Gastroesophageal sphincter (tissue), 4 donors: ENCODE measurements at regions not wholly inside any gene's neighbourhood (a gene's known extent, or its start where the extent isn't known, plus 50 kb on each side); places are given as distances from the start of the nearest gene placed in this dataset.

Experiments used
- ATAC-seq: fragments of 150-250 bp; one replicate; pipeline ENCODE4 v1.9.1; 2016; ENCODE audit warnings: mild to moderate bottlenecking, moderate library complexity
- H3K27ac ChIP-seq, 4 donors: fragments of 200-600 bp; sonication (generic) in 3 of 4; 1 replicate in 3 of 4; 2 replicates in 1 of 4; pipeline ENCODE4 v1.5.1; 2016 to 2019
- H3K27me3 ChIP-seq: fragments of 200-600 bp; sonication (generic); one replicate; pipeline ENCODE4 v1.5.1; 2019
- H3K36me3 ChIP-seq, 2 donors: fragments of 200-600 bp; sonication (generic); one replicate each; pipeline ENCODE4 v1.5.1; 2019; ENCODE audit warnings: control low read depth in 1 of 2
- H3K4me1 ChIP-seq, 3 donors: fragments of 200-600 bp; sonication (generic); 1 replicate in 2 of 3; 2 replicates in 1 of 3; pipeline ENCODE4 v1.5.1; 2016 to 2019; ENCODE audit warnings: control low read depth in 2 of 3
- H3K4me3 ChIP-seq, 2 donors: fragments of 200-600 bp; sonication (generic); one replicate each; pipeline ENCODE4 v1.5.1; 2019; ENCODE audit warnings: mild to moderate bottlenecking in 1 of 2, moderate library complexity in 1 of 2
- H3K9me3 ChIP-seq, 3 donors: fragments of 200-600 bp; sonication (generic); one replicate each; pipeline ENCODE4 v1.5.1; 2017 to 2019; ENCODE audit warnings: control low read depth in 2 of 3
- EP300 ChIP-seq: sonication (generic); formaldehyde crosslinking; IDR thresholded peaks from one replicate; pipeline ENCODE4 v1.6.1; 2017; ENCODE audit warnings: antibody characterized with exemption, mild to moderate bottlenecking
- POLR2A ChIP-seq, 2 donors: fragments of 450-650 bp; IDR thresholded peaks; one replicate each; pipeline ENCODE4 v1.6.1; 2017; ENCODE audit warnings: antibody characterized with exemption in 2 of 2, mild to moderate bottlenecking in 2 of 2, moderate library complexity in 1 of 2
- POLR2AphosphoS5 ChIP-seq: sonication (generic); formaldehyde crosslinking; IDR thresholded peaks from one replicate; pipeline ENCODE4 v1.6.1; 2017; ENCODE audit warnings: antibody characterized with exemption
- WGBS, 2 donors: methylation state at CpG; one replicate each; pipeline ENCODE4 v1.1.5; 2018; ENCODE audit warnings: low coverage in 1 of 2; 5-methylcytosine and 5-hydroxymethylcytosine counted together
- TF ChIP-seq, protein P1 (sequence below), 4 experiments: fragments of 200-600 bp in 2 of 4; fragments of 450-650 bp in 2 of 4; sonication (generic) in 1 of 4; IDR thresholded peaks; one replicate each; pipeline ENCODE4 v1.5.1; 2017 to 2019; ENCODE audit warnings: antibody characterized with exemption in 4 of 4, mild to moderate bottlenecking in 2 of 4, moderate library complexity in 2 of 4

DNA sequence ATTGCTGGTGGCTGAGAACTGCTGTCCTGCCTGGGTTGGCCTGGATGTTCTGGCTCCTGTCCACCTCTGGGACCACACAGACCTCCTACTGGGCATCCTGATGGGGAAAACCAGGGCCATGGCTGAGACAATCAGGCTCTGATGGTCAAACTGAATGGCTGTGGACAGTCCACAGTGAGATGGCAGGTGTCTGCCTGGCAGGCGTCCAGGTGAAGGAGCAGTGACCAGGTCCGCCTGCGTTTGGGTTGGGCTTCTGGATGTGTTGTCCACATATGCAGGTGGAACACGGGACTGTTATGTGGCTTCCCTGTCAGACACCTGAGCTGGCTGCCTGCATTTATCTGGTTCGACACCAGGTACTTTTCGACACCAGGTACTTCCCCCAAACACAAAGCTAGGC is 241.7 kb downstream of the BUB3 start:
- Histone ChIP-seq H3K9me3 (peaks cover 0 to 4% (median 0%) of the 10 kb centered on the region in 3 donors), H3K4me1 (no peaks in the 10 kb centered on the region), H3K36me3 (no peaks in the 10 kb centered on the region), H3K4me3 (no peak overlapping the region), H3K27ac (no peak overlapping the region), H3K27me3 (no peaks in the 10 kb centered on the region)
- ATAC-seq: no peak
- no peak for TF ChIP-seq EP300
- 91 to 95% methylated on average over 3 to 4 of the region's 6 CpGs for WGBS, 2 donors

DNA sequence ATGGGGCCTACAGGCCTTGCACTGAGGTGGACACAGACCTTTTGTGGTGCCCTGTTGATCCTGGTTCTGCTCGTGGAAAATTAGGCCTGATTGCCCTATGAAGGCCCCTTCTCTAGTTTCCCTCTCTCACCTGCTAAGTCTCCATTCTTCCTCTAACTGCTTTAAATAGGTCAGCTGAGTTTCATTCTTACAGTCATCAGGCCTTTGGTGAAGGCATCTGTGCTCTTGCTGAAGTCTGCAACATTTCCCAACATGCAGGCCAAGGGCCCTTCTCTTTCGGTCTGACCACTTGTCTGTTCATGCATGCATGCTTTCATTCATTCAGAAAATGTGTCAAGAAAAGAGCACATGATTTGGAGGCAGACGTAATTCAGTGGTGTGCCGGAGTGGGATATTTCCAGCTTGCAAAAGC is 244.0 kb downstream of the BUB3 start:
- no peak overlapping the region for H3K27ac ChIP-seq
- no peak for ATAC-seq
- H3K4me3 ChIP-seq: no peak overlapping the region
- H3K36me3 ChIP-seq: no peaks in the 10 kb centered on the region
- H3K4me1 ChIP-seq: no peaks in the 10 kb centered on the region
- TF ChIP-seq POLR2A (IDR thresholded peaks at IDR 0.05): no peak
- TF ChIP-seq, protein P1, sequence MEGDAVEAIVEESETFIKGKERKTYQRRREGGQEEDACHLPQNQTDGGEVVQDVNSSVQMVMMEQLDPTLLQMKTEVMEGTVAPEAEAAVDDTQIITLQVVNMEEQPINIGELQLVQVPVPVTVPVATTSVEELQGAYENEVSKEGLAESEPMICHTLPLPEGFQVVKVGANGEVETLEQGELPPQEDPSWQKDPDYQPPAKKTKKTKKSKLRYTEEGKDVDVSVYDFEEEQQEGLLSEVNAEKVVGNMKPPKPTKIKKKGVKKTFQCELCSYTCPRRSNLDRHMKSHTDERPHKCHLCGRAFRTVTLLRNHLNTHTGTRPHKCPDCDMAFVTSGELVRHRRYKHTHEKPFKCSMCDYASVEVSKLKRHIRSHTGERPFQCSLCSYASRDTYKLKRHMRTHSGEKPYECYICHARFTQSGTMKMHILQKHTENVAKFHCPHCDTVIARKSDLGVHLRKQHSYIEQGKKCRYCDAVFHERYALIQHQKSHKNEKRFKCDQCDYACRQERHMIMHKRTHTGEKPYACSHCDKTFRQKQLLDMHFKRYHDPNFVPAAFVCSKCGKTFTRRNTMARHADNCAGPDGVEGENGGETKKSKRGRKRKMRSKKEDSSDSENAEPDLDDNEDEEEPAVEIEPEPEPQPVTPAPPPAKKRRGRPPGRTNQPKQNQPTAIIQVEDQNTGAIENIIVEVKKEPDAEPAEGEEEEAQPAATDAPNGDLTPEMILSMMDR (IDR thresholded peaks at IDR 0.05): no peak
- TF ChIP-seq EP300: no peak
- no peak for TF ChIP-seq POLR2AphosphoS5
- WGBS, 2 donors: 84 to 86% methylated on average over 3 to 4 of the region's 4 CpGs
- peaks cover 0 to 4% (median 0%) of the 10 kb centered on the region in 3 donors for H3K9me3 ChIP-seq
- H3K27me3 ChIP-seq: no peaks in the 10 kb centered on the region

DNA sequence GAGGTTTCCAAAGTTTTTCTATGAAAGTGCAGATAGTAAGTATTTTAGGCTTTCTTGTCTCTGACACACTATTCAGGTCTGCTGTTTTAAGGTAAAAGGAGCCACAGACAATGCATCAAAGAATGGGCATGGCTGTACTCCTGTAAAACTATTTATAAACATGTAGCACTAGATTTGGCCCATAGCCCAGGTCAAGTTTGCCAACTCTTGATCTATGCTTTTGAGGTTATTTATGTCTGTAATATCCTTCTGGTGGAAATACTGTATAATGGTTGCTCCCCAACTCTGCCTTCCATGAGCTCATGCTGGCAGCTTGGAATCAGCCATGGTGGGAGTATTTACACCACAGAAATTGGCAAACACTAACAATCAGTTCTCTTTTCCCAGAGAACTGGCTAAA is 244.6 kb downstream of the BUB3 start:
- Histone ChIP-seq H3K9me3 (peaks cover 0 to 8% (median 0%) of the 10 kb centered on the region in 3 donors), H3K4me1 (no peaks in the 10 kb centered on the region), H3K4me3 (no peak overlapping the region), H3K27me3 (no peaks in the 10 kb centered on the region), H3K36me3 (no peaks in the 10 kb centered on the region), H3K27ac (no peak overlapping the region)
- no peak for ATAC-seq
- no peak for TF ChIP-seq POLR2A (IDR thresholded peaks at IDR 0.05)

DNA sequence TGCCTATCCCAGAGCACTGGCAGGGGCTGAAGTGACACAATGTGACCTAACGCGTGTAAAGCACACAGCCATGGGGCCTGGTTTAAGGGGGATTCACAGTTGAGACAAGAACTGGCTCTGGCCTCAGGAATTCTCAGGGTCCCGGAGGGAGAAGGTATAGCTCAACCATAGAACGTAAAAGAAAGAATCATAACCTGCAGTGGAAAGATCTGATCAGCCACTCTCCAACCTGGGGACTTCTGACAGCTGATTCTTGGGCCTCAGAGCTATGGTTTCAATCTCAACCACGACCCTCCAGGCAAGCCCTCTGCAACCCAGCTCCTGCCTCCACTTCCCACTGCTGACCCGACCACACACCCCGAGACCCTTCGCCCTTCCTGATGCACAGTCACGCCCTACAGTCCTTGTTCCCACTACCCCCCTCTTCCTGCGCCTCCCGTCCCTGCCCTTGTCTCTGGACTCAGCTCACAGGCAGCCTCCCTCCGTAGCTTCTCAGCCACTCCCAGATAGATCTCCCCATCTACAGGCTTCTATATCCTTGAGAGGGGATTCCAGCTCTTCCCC is 245.2 kb downstream of the BUB3 start:
- Histone ChIP-seq H3K4me1 (no peaks in the 10 kb centered on the region), H3K27ac (no peak overlapping the region), H3K9me3 (peaks cover 0 to 14% (median 0%) of the 10 kb centered on the region in 3 donors), H3K36me3 (no peaks in the 10 kb centered on the region), H3K4me3 (no peak overlapping the region), H3K27me3 (no peaks in the 10 kb centered on the region)
- WGBS, 2 donors: 92 to 93% methylated on average over 7 to 10 of the region's 12 CpGs
- TF ChIP-seq, protein P1 (IDR thresholded peaks at IDR 0.05): no peak
- no peak for TF ChIP-seq EP300
- no peak for TF ChIP-seq POLR2AphosphoS5
- TF ChIP-seq POLR2A (IDR thresholded peaks at IDR 0.05): no peak
- ATAC-seq: no peak

DNA sequence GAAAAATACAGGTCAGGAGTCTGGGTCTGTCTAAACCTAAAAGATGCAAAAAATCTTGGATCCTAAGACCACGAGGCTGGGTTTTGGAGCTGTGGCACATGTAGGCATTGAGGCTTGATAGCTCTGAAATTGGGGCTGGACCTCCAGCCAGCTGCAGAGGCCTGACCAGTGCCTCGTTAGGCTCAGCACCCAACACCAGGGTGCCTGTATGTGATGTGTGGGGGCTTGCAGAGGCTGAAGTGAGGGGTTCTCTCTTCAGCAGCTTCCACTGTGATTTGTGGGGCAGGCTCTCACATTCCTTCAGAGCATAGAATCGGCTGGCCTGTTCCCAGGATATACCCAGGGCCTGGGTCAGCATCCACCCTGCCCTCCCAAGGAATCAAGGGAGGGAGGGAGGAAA is 247.8 kb downstream of the BUB3 start:
- no peak overlapping the region for H3K27ac ChIP-seq
- H3K4me3 ChIP-seq: no peak overlapping the region
- ATAC-seq: no peak
- H3K9me3 ChIP-seq: peaks cover 0 to 24% (median 0%) of the 10 kb centered on the region in 3 donors
- H3K27me3 ChIP-seq: no peaks in the 10 kb centered on the region
- no peaks in the 10 kb centered on the region for H3K4me1 ChIP-seq
- 86% methylated on average over 2 of the region's 3 CpGs; no CpG with 5 or more reads in 1 of the 2 donors for WGBS, 2 donors
- H3K36me3 ChIP-seq: no peaks in the 10 kb centered on the region
- no peak for TF ChIP-seq POLR2AphosphoS5
- TF ChIP-seq, protein P1 (IDR thresholded peaks at IDR 0.05): no peak
- no peak for TF ChIP-seq POLR2A (IDR thresholded peaks at IDR 0.05)
- no peak for TF ChIP-seq EP300

DNA sequence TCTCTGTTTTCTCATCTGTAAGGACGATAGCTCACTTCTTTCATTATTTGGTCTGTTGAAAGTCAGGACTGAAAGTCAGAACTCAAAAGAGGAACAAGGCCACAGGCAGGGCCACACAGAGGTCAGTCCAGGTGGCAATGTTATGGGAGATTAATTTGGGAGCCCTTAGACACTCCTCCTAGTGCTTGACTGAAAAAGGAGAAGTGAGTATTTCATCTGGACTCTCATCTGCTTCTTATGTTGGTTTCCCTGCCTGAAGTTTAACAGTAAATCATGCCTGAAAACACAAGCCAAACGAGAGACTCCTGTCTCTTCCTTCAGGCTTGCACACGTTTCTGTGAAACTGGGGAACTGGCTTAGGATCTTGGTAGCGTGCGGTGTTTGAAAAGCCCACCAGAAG is 248.5 kb downstream of the BUB3 start:
- H3K36me3 ChIP-seq: no peaks in the 10 kb centered on the region
- no peak for ATAC-seq
- H3K27ac ChIP-seq: no peak overlapping the region
- no peak for TF ChIP-seq POLR2AphosphoS5
- TF ChIP-seq POLR2A (IDR thresholded peaks at IDR 0.05): no peak
- TF ChIP-seq EP300: no peak
- TF ChIP-seq, protein P1 (IDR thresholded peaks at IDR 0.05): no peak
- H3K9me3 ChIP-seq: peaks cover 0 to 24% (median 0%) of the 10 kb centered on the region in 3 donors
- H3K4me3 ChIP-seq: no peak overlapping the region
- H3K27me3 ChIP-seq: no peaks in the 10 kb centered on the region
- H3K4me1 ChIP-seq: no peaks in the 10 kb centered on the region
- 83% methylated on average over 4 of the region's 5 CpGs; no CpG with 5 or more reads in 1 of the 2 donors for WGBS, 2 donors
